A172 (cell line): ENCODE measurements at regions not wholly inside any gene's neighbourhood (a gene's known extent, or its start where the extent isn't known, plus 50 kb on each side); places are given as distances from the start of the nearest gene placed in this dataset.
A peak's percentile ranks its signal among the peaks of the same experiment; 100 is the strongest.

Source experiments
- DNase-seq: peaks from one replicate; pipeline ENCODE4 v3.0.0-alpha.2; 2015; ENCODE audit warnings: low spot score

DNA sequence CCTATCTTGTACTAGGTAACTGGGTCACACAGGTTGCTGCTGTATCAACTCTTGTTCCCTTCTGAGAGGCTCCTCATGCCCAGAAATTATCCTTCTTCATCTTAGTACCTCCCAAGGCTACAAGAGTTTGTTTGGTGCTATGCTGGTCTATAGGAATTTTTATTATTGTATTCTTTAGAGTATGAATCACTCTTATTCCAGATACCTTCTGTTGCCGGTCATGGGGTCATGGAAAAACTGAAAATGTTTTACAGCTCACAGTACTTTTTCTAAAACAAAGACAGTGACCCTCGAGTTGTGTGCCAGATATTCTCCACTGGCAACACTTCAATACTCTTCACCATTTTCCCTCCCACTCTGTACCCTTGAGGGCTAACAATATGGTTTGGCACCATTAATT lies 1598.0 kb upstream of the TMEM132C start:
- no peak for DNase-seq

DNA sequence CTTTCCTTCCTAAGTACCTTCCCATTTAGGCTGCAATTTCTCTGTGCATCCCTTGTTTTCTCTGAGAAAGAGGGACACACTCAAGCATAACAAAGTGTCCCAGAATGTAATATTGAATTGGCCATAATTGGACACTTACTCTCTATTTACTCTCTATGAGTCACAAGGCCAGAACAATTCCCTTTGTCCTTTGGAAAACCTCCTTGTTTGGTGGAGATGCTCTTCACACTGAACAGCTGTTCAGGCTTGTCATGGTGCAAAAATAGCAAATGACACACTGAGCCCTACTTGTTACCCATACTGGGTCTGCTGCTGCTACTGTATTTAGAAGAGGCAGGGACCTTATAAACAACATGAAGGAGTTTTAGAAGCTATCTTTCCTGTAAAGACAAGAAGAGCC lies 1590.5 kb upstream of the TMEM132C start:
- DNase-seq: peak; percentile 5

DNA sequence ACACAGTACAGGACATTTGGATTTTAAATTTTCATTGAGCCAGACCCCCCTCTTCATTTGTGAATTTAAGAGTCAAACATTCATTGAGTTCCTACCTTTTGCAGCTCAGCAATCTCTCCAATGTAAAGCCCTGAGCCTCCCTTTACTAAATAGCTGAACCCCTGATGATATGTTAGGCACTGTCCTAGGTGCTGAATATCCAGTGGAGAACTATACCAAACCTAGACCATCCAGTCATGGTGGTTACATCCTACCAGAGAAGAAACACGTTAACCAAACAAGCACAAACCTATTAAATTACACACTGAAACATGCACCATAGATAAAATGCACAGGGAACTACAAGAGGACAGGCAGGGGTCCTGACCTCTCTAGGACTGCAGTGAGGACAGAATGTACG lies 1585.3 kb upstream of the TMEM132C start:
- peak; percentile 11 for DNase-seq

DNA sequence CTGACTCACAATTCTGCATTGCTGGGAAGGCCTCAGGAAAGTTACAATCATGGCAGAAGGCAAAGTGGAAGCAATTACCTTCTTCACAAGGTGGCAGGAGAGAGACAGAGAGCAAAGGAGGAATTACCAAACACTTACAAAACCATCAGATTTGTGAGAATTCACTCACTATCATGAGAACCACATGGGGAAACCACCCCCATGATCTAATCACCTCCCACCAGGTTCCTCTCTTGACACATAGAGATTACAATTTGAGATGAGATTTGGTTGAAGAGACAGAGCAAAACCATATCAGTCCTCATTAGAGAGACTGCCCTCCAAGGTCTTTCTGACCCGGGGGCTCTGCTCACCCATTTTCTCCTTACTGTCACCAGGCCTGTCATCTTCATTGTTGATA lies 1582.3 kb upstream of the TMEM132C start:
- no peak for DNase-seq

DNA sequence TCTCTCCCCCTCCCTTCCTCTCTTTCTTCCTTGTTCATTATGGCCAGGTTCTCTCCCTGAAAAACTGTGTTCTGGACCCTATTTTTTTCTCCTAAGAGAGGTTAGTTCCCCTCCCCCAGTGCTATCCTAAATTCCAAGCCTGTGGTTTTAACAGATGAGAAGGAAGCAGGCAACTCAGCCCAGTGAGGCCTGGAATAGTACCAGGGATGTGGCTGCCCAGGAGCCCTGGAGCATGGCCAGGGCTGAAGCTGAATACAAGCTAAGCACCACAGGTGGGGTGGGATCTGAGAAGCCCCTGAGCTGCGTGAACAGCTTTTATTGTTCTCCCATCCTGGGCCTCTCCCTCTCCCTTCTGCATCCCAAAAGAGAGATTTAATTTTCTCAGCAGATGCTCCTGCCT lies 1581.3 kb upstream of the TMEM132C start:
- no peak for DNase-seq

DNA sequence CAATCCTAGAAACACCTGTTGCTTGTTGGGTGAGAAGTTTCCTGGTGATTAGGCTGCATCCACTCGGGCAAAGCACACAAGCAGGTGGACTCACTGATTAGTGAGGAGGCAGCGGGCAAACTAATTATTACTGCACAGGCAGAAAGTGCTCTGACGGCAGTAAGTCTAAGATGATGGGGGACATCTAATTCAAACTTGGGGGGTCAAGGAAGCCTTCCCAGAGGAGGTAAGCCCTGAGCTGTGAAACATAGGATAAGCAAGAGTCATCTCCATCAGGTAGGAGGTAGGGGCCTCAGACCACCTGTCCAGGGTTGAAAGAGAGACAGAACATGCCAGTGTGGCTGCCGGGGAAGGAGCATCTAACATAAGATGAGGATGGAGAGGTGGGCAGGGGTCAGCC lies 1578.4 kb upstream of the TMEM132C start:
- DNase-seq: no peak

DNA sequence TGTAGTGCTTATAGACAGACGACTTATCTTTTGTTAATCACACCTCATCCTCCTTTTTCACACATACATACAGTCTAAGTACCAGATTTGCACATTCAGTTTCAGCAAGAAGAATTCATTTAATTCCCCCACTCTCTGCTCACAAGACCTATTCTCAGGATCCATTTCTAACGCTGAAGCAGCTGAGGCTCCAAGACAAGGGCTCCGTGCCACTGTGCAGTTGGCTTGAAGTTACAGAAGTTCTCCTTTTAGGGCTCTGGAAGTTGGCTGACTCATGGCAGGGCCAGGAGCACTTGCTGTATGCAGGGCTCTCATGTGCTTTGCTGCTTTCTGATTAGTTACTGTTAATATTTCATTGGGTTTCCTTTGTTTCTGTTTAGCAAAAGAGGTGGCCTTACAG lies 1566.9 kb upstream of the TMEM132C start:
- DNase-seq: no peak

DNA sequence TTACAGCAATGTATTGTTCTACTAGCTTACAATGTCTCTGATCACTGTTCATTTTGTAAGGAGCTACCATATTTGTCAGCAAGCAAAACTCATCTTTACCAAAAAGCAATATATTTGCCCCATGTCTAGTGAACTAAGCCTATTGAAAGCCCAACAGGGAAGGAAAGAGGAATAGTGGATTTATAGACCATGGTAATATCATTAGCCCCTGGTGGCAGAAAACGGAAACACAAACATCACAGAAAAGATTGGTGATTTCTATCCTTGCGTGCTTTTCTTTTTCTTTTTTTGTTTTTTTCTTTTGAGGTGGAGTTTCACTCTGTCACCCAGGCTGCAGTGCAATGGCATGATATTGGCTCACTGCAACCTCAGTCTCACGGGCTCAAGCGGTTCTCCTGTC lies 1562.4 kb upstream of the TMEM132C start:
- no peak for DNase-seq

DNA sequence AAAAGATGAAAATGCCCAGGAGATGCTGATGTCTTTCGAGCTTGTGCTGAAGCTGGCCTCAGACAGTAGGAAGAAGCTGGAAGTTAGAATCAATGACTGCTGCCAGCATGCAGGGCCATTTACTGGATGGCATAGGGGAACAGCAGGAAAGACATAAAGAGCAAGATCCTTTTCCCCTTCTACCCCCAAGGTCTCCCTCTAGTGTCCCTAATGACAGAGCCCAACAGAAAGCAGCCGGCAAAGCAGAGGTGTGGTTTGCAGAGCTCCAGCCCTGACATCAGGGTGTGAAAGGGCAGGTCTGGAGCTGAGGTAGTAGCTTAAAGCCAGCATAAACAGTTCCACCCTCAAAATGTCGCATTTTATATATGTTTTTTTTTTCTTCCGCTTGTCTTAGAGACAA lies 1560.7 kb upstream of the TMEM132C start:
- no peak for DNase-seq

DNA sequence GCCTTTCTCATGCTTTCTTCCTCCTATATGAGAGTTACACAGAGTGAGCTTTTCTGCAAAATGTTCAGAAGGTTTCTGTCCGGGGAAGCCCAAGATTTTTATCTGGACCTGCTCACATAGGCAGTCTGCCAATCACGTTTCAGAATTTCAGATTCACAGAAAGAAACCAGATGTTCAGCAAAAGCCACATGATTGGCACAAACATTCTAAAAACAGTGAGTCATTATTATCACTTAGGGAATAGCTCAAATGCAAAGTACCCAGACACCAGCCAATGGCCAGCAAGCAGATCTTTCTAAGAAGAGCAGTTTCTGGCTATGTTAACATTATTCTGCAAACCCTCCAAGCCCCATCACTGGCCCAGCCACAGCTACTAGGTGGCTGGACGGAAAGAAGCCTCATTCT lies 1558.5 kb upstream of the TMEM132C start:
- DNase-seq: peak; percentile 58

DNA sequence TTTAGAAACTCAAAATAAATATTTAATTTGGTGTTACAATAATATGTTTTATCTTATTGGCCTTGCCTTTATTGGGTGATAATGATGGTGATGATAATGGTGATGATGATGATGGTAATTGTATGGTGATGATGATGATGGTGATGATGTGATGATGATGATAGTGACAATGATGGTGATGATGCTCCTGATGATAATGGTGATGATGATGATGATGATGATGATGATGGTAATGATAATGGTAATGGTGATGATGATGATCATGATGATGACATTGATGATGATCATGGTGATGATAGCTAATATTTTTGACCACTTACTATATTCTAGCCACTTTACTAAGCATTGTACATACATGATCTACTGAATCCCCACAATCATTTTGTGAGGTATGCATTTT lies 1548.6 kb upstream of the TMEM132C start:
- DNase-seq: no peak

DNA sequence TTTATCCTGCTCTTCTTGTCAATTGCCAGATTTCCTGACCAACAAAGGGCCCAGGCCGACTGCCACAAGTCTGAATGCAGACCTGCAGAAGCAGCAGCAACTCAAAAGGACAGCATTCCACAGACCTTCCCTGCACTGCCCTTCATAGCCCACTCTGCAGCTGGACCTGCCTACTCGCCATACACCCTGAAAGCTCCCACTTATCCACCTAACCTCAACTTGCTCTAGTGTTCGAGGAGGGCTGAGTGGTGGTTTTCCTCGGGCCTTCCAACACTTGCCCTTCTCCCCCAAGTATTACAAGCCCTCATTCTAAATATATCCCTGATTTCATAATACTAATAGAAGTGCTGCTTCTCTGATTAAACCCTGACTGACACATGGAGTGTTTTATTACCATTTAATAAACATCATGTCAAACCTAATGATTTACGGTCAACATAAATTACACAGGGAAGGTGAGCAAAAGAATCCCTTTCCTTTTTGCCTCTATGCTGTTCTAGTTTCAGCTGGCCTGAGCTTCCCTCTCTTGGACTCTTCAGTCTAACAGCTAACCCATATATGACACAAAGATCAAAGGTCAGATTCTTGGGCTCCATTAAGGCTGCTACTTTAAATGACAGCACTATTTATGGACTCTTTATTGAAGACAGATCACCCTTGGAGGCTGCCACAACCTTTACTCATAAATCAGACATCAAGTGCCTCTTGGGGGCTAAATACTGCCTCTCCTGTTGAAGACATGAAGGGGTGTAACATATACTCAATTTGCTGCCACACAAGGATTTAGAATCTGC lies 1546.9 kb upstream of the TMEM132C start:
- DNase-seq: no peak

DNA sequence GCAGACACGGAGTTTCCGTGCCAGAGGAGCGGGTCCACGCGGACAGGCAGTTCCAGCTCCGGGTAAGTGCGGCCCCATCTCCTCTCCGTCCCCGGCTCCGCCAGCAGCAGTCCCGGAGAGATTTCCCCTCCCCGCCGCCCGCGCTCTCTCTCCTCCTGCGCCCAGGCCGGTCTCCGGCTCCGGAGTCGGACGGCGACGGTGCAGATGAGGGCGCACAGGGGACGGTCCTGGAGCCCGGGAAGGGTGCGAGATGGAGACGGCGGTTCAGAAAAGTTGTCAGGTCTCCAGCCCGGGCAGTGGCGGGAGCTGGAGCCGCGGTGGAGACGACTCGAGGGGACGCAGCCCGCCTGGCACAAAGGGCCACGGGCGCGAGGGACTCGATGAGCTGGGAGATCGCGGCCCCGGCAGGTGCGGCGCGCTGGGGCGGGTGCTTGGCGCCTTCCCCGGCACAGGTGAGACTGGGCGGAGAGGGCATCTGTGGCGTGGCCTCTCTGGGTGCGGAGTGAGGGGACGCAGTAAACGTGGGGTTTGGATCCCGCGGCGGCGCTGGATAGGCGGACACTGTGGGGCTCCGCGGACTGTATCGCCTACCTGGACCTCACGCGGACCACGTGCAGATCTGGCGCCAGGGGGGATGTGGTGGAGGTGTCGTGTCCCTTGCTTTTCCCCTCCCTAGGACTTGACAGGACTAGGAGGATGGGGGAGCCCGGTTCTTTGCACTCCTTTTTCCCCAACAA lies 1540.3 kb upstream of the TMEM132C start:
- DNase-seq: no peak

DNA sequence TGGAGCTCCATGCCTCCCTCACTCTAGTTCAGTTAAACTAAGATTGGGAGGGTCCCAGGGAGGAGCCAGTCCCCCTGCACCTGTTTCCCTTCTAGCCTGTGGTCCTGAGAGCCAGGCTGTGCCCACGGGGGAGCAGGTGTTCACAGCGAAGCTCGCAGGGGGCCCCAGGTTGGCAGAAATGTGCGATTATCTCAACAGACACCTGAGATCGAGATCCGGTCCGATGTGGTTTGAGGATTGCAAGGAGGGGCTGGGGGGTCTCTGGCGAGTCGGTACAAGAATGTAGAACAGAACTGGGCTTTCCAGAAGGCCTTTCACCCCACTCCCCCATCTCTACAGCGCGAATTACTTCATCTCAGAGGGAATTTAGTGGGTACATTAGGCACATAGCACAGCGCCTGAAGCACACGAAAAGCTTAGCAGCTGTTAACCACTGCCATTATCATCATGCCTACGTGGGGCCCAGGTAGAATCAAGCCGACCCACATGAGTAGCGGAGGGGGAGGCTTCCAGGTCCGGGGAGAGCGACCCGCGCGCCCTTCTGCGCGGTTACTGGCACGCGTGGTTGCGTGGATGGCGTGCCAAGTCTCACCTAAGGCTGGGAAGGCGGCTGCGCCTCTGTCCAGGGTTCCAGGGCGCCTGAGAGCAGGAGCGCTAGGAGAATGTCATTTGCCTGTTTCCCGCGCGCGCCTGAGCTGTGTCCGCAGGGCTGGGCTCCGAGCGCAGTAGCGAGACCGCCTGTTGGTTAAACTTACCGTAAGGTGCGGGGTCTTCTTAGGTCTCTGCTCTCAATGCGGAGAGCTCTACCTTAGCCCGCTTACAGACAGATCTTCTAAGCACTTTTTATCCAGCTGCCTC lies 1539.5 kb upstream of the TMEM132C start:
- DNase-seq: no peak

DNA sequence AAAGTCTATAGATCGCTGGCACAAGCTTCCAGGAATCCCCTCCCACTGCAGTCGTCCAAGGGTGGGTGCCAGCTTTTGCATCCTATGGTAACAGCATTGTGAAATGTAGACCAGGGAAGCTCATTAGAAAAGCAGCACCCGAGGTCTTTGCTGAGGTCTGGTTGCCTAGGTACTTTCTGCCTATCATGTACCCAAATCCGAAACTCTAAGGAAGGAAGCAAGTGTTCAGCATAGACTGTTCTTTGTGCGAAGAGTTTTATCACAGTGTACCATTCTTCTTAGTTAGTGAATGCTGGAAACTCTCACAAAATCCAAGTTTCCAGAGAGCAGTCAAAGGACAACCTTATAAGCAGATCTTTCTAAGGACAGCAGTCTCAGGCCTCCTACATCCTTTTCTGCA lies 1532.7 kb upstream of the TMEM132C start:
- DNase-seq: no peak

DNA sequence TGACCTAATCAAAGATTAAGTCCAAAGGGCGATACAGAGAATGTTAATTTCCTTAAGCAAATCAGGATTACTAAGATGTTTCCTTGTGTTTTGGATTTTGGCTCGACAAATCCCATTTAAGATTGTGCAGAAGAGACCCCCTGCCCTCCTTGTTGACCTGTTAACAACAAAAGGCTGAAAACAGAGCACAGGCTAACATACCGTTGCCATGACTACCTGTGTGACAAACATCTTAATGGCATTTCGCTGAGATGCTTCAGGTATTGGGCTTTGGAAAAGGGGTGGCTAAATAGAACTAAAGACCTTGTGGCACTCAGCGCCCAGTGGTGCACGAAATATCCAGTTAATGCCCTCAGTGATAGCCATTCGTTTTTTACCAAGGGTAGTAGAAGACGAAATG lies 1532.3 kb upstream of the TMEM132C start:
- DNase-seq: no peak

DNA sequence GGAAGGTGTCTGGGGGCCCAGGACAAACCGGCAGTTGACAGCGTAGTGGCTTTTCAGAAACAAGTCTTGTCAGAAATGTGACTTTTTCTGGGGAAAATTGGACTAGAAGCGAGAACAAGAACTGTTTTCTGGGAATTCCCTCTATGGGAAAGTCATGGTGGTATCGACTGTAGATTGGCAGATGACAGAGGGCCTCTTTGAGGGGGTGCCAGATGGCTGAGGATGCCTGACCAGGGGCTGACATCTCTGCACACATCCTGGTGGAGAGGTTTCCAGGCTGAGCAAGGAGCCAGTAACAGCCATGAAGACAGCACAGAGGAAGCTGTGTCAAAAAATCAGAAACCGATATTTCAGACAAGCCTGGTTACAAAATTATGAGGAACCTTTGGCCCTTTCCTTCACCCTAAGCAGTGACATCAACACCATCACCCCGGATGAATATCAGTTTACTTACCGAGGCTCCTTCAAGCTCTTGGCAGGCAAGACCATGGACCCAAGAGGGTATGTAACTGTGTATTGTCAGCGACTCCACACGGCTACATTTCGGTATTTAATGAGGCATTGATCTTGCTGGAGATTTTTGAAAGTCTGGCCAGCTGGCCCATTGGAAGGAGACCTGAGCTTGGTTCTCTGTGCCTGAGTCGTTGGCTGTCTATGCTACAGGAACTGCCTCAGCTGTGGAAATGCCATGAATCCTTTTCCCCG lies 1525.3 kb upstream of the TMEM132C start:
- no peak for DNase-seq

DNA sequence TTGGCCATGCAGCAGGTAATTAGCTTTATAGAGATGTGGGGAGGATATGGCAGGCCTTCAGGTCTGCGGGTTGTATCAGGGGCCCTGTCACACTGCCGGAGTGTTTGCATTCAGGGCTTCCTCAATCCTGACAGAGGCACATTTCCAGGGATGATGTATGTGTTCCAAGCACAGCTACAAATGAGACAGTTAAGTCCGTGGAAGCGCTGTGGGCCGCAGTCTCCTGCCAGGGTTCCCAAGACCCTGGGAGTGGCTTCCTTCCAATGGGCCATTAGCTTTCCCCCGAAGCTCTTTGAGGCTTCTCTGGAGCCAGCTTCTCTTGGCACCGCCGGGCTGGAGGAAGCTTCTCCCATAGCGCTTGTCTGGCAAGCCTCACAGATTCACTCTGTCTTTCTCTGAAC lies 1524.7 kb upstream of the TMEM132C start:
- no peak for DNase-seq

DNA sequence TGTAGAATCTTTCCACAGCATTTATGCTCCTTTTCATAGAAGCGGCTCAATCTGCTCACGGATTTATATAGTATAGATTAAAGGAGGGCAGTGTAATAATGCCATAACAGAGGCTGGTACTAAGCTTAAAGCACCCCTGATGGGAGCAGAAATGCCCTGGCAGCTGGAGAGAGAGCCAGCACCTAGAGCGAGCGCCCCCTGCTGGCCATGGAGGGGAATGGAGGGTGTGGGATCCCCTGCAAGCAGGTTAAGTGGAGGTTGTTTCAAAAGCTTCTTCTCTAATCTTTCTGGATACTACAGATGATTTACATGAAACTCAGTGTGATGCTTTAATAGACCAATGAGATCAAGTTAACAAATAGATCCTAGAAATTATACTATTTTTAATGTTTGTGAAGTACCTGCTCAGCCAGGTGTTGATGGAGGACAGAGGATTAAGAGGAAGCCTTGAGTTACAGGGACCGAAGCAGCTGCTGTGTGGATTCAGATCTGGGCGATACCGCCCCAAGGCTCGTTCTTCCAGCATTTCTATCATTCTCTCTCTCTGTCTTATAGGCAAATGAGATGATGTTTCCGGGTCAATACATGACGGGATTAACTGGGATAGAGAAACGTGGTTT lies 1519.3 kb upstream of the TMEM132C start:
- peak; percentile 35 for DNase-seq

DNA sequence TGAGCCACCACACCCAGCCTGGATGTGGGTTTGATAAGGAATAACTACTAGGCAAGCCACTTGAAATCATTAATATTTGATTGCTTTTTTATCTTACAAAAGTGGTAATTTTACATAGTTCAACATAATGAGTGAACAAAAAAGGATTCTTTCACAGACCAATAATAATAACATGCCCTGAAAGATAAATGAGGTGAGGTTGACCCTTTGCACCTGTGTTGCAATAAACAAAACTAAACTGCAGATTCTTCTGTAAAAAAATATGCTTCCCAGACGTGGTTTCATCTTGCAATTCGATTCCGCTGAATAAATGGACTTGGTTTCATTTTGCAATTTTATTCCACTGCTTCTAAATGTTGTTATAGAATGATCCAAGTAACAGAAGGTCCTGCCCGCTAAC lies 1514.9 kb upstream of the TMEM132C start:
- no peak for DNase-seq

DNA sequence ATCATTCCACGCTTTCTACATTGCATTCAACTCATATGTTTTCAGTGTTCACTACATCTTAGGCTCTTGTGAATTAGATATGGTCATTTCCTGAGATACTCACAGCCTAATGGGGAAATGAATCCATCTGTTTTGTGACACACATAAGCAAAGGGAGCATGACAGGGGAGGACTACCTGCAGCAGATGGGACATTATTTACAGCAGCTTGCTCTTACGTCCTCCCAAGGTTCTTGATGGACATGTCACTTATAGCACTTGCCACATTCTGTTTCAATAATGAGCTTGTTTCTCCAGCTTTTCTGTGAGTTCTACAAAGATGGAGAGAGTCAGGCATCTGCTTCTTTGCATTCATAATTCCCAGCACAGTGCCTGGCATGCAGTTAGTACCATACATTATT lies 1509.6 kb upstream of the TMEM132C start:
- DNase-seq: no peak
